Smooth muscle cell (in vitro differentiated cells): ENCODE measurements at regions not wholly inside any gene's neighbourhood (a gene's known extent, or its start where the extent isn't known, plus 50 kb on each side); places are given as distances from the start of the nearest gene placed in this dataset.

Experiments
- DNase-seq: peaks from one replicate; lab custom pipeline; 2025; ENCODE audit not compliant: unreplicated experiment; lab: John Stamatoyannopoulos, UW
- H2AFZ ChIP-seq: fragments of 200-600 bp; sonication (generic); 2 replicates; pipeline ENCODE4 v1.6.0; 2016; ENCODE audit warnings: antibody characterized with exemption, low read depth, mild to moderate bottlenecking
- H3F3A ChIP-seq: fragments of 200-600 bp; sonication (generic); 2 replicates; pipeline ENCODE4 v1.6.0; 2017; ENCODE audit warnings: antibody characterized with exemption, low read depth
- H3K27ac ChIP-seq: fragments of 200-600 bp; sonication (generic); 2 replicates; pipeline ENCODE4 v1.5.1; 2016; ENCODE audit warnings: low read depth, mild to moderate bottlenecking
- H3K27me3 ChIP-seq: fragments of 200-600 bp; sonication (generic); 2 replicates; pipeline ENCODE4 v1.6.1; 2016; ENCODE audit warnings: low read depth, mild to moderate bottlenecking
- H3K36me3 ChIP-seq: fragments of 200-600 bp; sonication (generic); 2 replicates; pipeline ENCODE4 v1.5.1; 2016; ENCODE audit warnings: low read depth
- H3K4me1 ChIP-seq: fragments of 200-600 bp; sonication (generic); 2 replicates; pipeline ENCODE4 v1.5.1; 2016; ENCODE audit warnings: low read depth
- H3K4me2 ChIP-seq: fragments of 200-600 bp; sonication (generic); 2 replicates; pipeline ENCODE4 v1.6.0; 2016; ENCODE audit warnings: mild to moderate bottlenecking
- H3K4me3 ChIP-seq: fragments of 200-600 bp; sonication (generic); 2 replicates; pipeline ENCODE4 v1.5.1; 2016; ENCODE audit warnings: mild to moderate bottlenecking
- H3K79me2 ChIP-seq: fragments of 200-600 bp; sonication (generic); 2 replicates; pipeline ENCODE4 v1.6.0; 2016; ENCODE audit warnings: low read depth, mild to moderate bottlenecking
- H3K9ac ChIP-seq: fragments of 200-600 bp; sonication (generic); 2 replicates; pipeline ENCODE4 v1.6.0; 2016; ENCODE audit warnings: low read depth
- H3K9me3 ChIP-seq: fragments of 200-600 bp; sonication (generic); replicated peaks from 2 replicates; pipeline ENCODE4 v1.5.1; 2016; ENCODE audit warnings: low read depth
- H4K20me1 ChIP-seq: fragments of 200-600 bp; sonication (generic); 2 replicates; pipeline ENCODE4 v1.6.0; 2016; ENCODE audit warnings: low read depth
- CTCF ChIP-seq: fragments of 200-600 bp; sonication (generic); IDR thresholded peaks from 2 replicates; pipeline ENCODE4 v1.5.1; 2017; ENCODE audit warnings: borderline replicate concordance, mild to moderate bottlenecking, antibody characterized with exemption; ENCODE audit not compliant: insufficient read depth, poor library complexity, severe bottlenecking
- WGBS: methylation state at CpG from one replicate; pipeline ENCODE4 v1.1.7; 2016; ENCODE audit warnings: low lambda C conversion rate; 5-methylcytosine and 5-hydroxymethylcytosine counted together

GRCh38 chr5:15256485-15256884, 243.5 kb upstream of the FBXL7 start:
- H3K4me1 ChIP-seq: no peaks in the 10 kb centered on the region
- H2AFZ ChIP-seq: no peak overlapping the region
- no peaks in the 10 kb centered on the region for H3K9me3 ChIP-seq
- H3K4me2 ChIP-seq: no peak overlapping the region
- 91% methylated on average over 4 of the region's 4 CpGs for WGBS
- TF ChIP-seq CTCF: no peak
- no peaks in the 10 kb centered on the region for H3K36me3 ChIP-seq
- H3K9ac ChIP-seq: no peak overlapping the region
- DNase-seq: no peak
- H3K27me3 ChIP-seq: no peaks in the 10 kb centered on the region
- no peaks in the 10 kb centered on the region for H3F3A ChIP-seq
- no peaks in the 10 kb centered on the region for H3K79me2 ChIP-seq
- H3K27ac ChIP-seq: no peak overlapping the region
- H4K20me1 ChIP-seq: no peaks in the 10 kb centered on the region
- H3K4me3 ChIP-seq: no peak overlapping the region

- H3K27ac ChIP-seq: no peak overlapping the region
- DNase-seq: no peak
- no peak overlapping the region for H3K9ac ChIP-seq
- H3K27me3 ChIP-seq: no peaks in the 10 kb centered on the region
- H3K79me2 ChIP-seq: no peaks in the 10 kb centered on the region
- H4K20me1 ChIP-seq: no peaks in the 10 kb centered on the region
- H3K9me3 ChIP-seq: no peaks in the 10 kb centered on the region
- TF ChIP-seq CTCF: no peak
- H3K4me3 ChIP-seq: no peak overlapping the region
- 62% methylated on average over 2 of the region's 2 CpGs for WGBS
- H2AFZ ChIP-seq: no peak overlapping the region
- H3K4me1 ChIP-seq: no peaks in the 10 kb centered on the region
- H3K36me3 ChIP-seq: no peaks in the 10 kb centered on the region
- H3F3A ChIP-seq: no peaks in the 10 kb centered on the region
- H3K4me2 ChIP-seq: no peak overlapping the region
Observed at GRCh38 chr5:15255576-15255975, 244.4 kb upstream of the FBXL7 start.

- no peak for DNase-seq
- Histone ChIP-seq H3K36me3 (no peaks in the 10 kb centered on the region), H3F3A (no peaks in the 10 kb centered on the region), H3K27me3 (no peaks in the 10 kb centered on the region), H3K27ac (no peak overlapping the region), H3K79me2 (no peaks in the 10 kb centered on the region), H3K4me3 (no peak overlapping the region), H2AFZ (no peak overlapping the region), H3K9ac (no peak overlapping the region), H4K20me1 (no peaks in the 10 kb centered on the region), H3K4me1 (no peaks in the 10 kb centered on the region), H3K9me3 (no peaks in the 10 kb centered on the region), H3K4me2 (no peak overlapping the region)
- TF ChIP-seq CTCF: no peak
- 82% methylated on average over 3 of the region's 3 CpGs for WGBS
Observed at GRCh38 chr5:15254607-15255006, 245.4 kb upstream of the FBXL7 start.

GRCh38 chr5:15252331-15252730, 247.6 kb upstream of the FBXL7 start:
- no peak for DNase-seq
- Histone ChIP-seq H3K79me2 (no peaks in the 10 kb centered on the region), H3K4me3 (no peak overlapping the region), H3K27ac (no peak overlapping the region), H3K4me1 (no peaks in the 10 kb centered on the region), H3F3A (no peaks in the 10 kb centered on the region), H3K9me3 (no peaks in the 10 kb centered on the region), H4K20me1 (no peaks in the 10 kb centered on the region), H3K27me3 (no peaks in the 10 kb centered on the region), H2AFZ (no peak overlapping the region), H3K36me3 (no peaks in the 10 kb centered on the region), H3K4me2 (no peak overlapping the region), H3K9ac (no peak overlapping the region)
- no peak for TF ChIP-seq CTCF
- WGBS: 89% methylated on average over 3 of the region's 3 CpGs
